Lung (tissue), 11 donors: ENCODE measurements at regions not wholly inside any gene's neighbourhood (a gene's known extent, or its start where the extent isn't known, plus 50 kb on each side); places are given as distances from the start of the nearest gene placed in this dataset.
"Not testable (repeated sequence)": the region's sequence is repeated elsewhere in the genome, so short reads cannot be mapped to it uniquely, and the experiment has no call there.

Experiments used
- ATAC-seq: fragments of 200-7000 bp; cut with Tn5 transposase; one replicate; pipeline ENCODE4 v1.9.1; 2020; ENCODE audit warnings: moderate number of reproducible peaks; ENCODE audit not compliant: insufficient read depth, low FRiP score
- DNase-seq, 3 donors: peaks; one replicate each; pipeline ENCODE4 v3.0.0-alpha.2; 2013 to 2017
- H3K27ac ChIP-seq, 2 donors: one replicate each; pipeline ENCODE4 v1.5.1; 2013; ENCODE audit warnings: mild to moderate bottlenecking in 2 of 2, moderate library complexity in 2 of 2, control low read depth in 1 of 2, inconsistent platforms in 1 of 2, low read depth in 1 of 2, low read length in 1 of 2
- H3K27me3 ChIP-seq, 3 donors: one replicate each; pipeline ENCODE4 v1.5.1; 2013; ENCODE audit warnings: low read length in 2 of 3; ENCODE audit not compliant: control insufficient read depth in 3 of 3, insufficient read depth in 3 of 3
- H3K36me3 ChIP-seq, 4 donors: one replicate each; pipeline ENCODE4 v1.5.1; 2013; ENCODE audit warnings: low read length in 4 of 4, mild to moderate bottlenecking in 1 of 4, moderate library complexity in 1 of 4; ENCODE audit not compliant: control insufficient read depth in 4 of 4, insufficient read depth in 4 of 4
- H3K4me1 ChIP-seq, 5 donors: one replicate each; pipeline ENCODE4 v1.5.1; 2013; ENCODE audit warnings: low read length in 5 of 5, mild to moderate bottlenecking in 2 of 5, moderate library complexity in 1 of 5; ENCODE audit not compliant: control insufficient read depth in 5 of 5, insufficient read depth in 5 of 5
- H3K4me3 ChIP-seq: one replicate; pipeline ENCODE4 v1.5.1; 2013; ENCODE audit warnings: mild to moderate bottlenecking, control low read depth, moderate library complexity
- H3K9ac ChIP-seq, 2 donors: one replicate each; pipeline ENCODE4 v1.5.1; 2013; ENCODE audit warnings: low read length in 2 of 2, control low read depth in 1 of 2; ENCODE audit not compliant: insufficient read depth in 1 of 2
- H3K9me3 ChIP-seq, 4 donors: one replicate each; pipeline ENCODE4 v1.5.1; 2013; ENCODE audit warnings: low read length in 3 of 4, mild to moderate bottlenecking in 1 of 4, moderate library complexity in 1 of 4; ENCODE audit not compliant: control insufficient read depth in 4 of 4, insufficient read depth in 3 of 4
- WGBS, 2 donors: extraction: QIAGEN DNeasy Blood & Tissue Kit; methylation state at CpG; one replicate each; pipeline ENCODE4 v1.1.7; 2013; 5-methylcytosine and 5-hydroxymethylcytosine counted together
- TF ChIP-seq, protein P1 (sequence below): IDR thresholded peaks from 2 replicates; pipeline ENCODE4 v1.5.1; 2012; ENCODE audit warnings: mild to moderate bottlenecking; ENCODE audit errors: control extremely low read depth, extremely low read depth
- donor health status: control.
- donor health status: control.
- donor health status: Bipolar disorder and iron deficiency.
- donor health status: healthy.
- donor health status: DM: yes; HTN: yes; CAD: no.

DNA sequence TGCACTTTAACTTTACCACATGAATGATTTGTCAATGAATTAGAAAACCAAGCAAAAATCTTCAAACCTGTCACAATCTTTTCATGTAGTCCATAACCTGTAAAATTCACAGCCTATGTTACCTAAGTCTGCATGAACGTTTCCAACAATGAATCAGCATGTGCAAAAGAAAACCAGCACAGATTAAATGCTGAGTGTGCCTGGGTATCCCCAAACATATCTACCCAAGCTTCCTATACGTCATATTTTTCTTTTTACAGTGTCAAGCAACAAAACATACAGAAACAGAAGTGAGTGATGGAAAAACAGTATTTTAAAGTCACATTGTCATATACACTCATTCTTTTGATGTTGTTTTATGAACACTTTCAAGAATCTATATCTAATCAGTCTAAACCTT is 713.5 kb downstream of the RFPL4B start:
- ATAC-seq = no peak
- no peak overlapping the region for H3K9ac ChIP-seq
- H3K27ac ChIP-seq = no peak overlapping the region
- no peaks in the 10 kb centered on the region for H3K27me3 ChIP-seq
- DNase-seq = no peak
- no peaks in the 10 kb centered on the region for H3K36me3 ChIP-seq
- H3K9me3 ChIP-seq = peaks cover 0 to 3% (median 0%) of the 10 kb centered on the region in 4 donors
- TF ChIP-seq, protein P1, sequence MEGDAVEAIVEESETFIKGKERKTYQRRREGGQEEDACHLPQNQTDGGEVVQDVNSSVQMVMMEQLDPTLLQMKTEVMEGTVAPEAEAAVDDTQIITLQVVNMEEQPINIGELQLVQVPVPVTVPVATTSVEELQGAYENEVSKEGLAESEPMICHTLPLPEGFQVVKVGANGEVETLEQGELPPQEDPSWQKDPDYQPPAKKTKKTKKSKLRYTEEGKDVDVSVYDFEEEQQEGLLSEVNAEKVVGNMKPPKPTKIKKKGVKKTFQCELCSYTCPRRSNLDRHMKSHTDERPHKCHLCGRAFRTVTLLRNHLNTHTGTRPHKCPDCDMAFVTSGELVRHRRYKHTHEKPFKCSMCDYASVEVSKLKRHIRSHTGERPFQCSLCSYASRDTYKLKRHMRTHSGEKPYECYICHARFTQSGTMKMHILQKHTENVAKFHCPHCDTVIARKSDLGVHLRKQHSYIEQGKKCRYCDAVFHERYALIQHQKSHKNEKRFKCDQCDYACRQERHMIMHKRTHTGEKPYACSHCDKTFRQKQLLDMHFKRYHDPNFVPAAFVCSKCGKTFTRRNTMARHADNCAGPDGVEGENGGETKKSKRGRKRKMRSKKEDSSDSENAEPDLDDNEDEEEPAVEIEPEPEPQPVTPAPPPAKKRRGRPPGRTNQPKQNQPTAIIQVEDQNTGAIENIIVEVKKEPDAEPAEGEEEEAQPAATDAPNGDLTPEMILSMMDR = no peak
- H3K4me3 ChIP-seq = no peak overlapping the region
- WGBS, 2 donors = 75 to 78% methylated on average over 2 of the region's 2 CpGs
- peaks cover 0 to 7% (median 3%) of the 10 kb centered on the region in 5 donors for H3K4me1 ChIP-seq

DNA sequence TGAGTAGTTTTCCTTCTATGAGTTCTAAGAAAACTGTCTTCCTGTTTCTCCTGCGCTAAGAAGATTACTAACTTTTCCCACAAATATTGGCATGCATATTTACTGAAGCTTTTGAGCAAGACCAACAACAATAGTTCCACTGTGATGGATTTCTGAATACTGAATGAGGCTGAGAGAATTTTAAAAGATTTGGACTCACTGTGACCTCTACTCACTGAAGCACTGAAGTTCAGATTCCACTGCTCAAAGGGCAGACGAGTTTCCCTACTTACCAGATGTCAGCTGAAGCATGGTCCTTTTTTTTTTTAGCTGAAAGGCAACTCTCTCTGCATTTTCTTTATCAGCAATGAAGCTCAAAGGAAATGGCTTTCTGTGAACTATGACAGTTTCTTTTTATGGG is 718.5 kb downstream of the RFPL4B start:
- DNase-seq (peak in 2 of 3 donors; percentile 65 to 69), ATAC-seq (no peak)
- Histone ChIP-seq H3K27ac (no peak overlapping the region), H3K4me1 (peaks cover 0 to 15% (median 3%) of the 10 kb centered on the region in 5 donors), H3K27me3 (no peaks in the 10 kb centered on the region), H3K9ac (no peak overlapping the region), H3K4me3 (no peak overlapping the region), H3K36me3 (no peaks in the 10 kb centered on the region), H3K9me3 (no peaks in the 10 kb centered on the region)
- 52 to 54% methylated on average over 2 of the region's 2 CpGs for WGBS, 2 donors
- TF ChIP-seq, protein P1 = no peak

DNA sequence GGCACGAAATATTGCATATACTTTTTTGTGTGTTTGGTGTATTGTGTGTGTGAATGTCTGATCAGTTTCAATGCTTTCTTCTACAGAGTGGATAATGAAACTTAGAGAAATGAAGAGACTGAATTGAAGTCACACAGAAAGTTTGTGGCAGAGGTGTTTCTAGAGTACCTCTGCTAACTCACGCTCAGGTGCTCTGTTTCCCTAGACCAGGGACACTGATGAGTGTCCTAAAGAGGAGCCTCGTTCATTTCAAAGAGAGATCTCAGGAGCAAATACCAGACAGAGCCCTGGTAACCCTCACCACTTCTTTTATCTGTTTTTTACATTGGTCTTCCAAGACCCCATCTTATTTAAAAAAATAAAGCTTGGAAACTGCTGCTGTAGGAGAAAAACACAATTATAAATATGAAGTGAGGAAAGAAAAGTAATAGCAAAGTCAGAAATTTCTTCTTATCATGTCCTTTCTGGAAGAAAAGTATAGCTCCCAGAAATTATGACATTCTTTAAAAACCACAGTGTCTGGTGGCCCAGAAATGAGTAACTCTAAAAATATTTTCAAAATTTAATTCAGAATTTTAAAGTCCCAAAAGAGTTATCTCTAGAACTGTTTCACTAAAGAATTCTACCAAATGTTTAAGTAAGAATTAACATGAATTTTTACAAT is 720.6 kb downstream of the RFPL4B start:
- Histone ChIP-seq H3K27me3 (no peaks in the 10 kb centered on the region), H3K27ac (no peak overlapping the region), H3K36me3 (no peaks in the 10 kb centered on the region), H3K4me1 (peaks cover 0 to 15% (median 3%) of the 10 kb centered on the region in 5 donors), H3K9me3 (no peaks in the 10 kb centered on the region), H3K4me3 (no peak overlapping the region), H3K9ac (no peak overlapping the region)
- 87 to 95% methylated on average over 3 of the region's 3 CpGs for WGBS, 2 donors
- DNase-seq (no peak), ATAC-seq (no peak)
- TF ChIP-seq, protein P1 = no peak

DNA sequence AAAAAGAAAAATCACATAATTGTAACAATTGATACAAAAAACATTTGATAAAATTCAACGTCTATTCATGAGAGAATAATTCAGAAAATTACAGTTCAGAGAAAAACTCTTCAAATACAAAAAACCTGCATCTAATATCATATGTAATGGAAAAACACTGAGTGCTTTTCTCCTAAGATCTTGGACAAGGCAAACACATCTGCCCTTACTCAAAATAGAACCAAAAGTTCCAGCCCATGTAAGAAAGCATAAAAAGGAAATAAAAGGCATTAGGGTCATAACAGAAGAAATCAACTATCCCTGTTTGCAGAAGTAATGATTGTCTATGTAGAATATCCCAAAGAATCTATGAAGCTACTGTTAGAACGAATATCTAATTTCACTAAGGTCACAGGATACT is 721.4 kb downstream of the RFPL4B start:
- no peaks in the 10 kb centered on the region for H3K27me3 ChIP-seq
- DNase-seq (no peak), ATAC-seq (no peak)
- peaks cover 0 to 15% (median 3%) of the 10 kb centered on the region in 5 donors for H3K4me1 ChIP-seq
- no peak overlapping the region for H3K9ac ChIP-seq
- no peak overlapping the region for H3K27ac ChIP-seq
- no peaks in the 10 kb centered on the region for H3K36me3 ChIP-seq
- no peaks in the 10 kb centered on the region for H3K9me3 ChIP-seq
- WGBS, 2 donors = 78 to 94% methylated on average over 2 of the region's 2 CpGs
- no peak overlapping the region for H3K4me3 ChIP-seq
- TF ChIP-seq, protein P1 = no peak

DNA sequence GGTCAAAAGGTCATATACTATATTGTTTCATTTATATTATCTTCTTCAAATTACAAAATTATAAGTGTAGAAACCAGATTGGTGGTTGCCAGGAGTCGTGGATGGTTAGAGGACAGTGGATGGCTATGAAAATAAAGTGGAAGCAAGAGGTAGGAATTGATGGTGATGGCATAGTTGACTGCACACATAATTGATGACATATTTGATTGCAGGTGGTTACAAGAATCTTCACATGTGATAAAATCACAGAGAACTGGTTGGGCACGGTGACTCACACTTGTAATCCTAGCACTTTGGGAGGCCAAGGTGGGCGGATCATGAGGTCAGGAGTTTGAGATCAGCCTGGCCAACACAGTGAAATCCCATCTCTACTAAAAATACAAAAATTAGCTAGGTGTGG is 723.6 kb downstream of the RFPL4B start:
- not testable (repeated sequence) for H3K9me3 ChIP-seq, ATAC-seq, DNase-seq, H3K4me3 ChIP-seq, H3K4me1 ChIP-seq, H3K27ac ChIP-seq, H3K9ac ChIP-seq, H3K36me3 ChIP-seq, H3K27me3 ChIP-seq
- WGBS, 2 donors = 94 to 96% methylated on average over 3 of the region's 3 CpGs
